Activated CD4-positive, CD25-positive, alpha-beta regulatory T cell (primary cell): ENCODE measurements at regions not wholly inside any gene's neighbourhood (a gene's known extent, or its start where the extent isn't known, plus 50 kb on each side); places are given as distances from the start of the nearest gene placed in this dataset.

Experiments
- DNase-seq, 4 experiments: peaks; one replicate each; lab custom pipeline; 2025; lab: John Stamatoyannopoulos, UW

GRCh38 chr17:77647531-77647930 is 311.0 kb upstream of the TNRC6C start:
- DNase-seq: no peak

- DNase-seq: no peak
These were observed 308.7 kb upstream of the TNRC6C start for GRCh38 chr17:77649717-77650211.

GRCh38 chr17:77651988-77652387 is 306.5 kb upstream of the TNRC6C start:
- DNase-seq: no peak

- DNase-seq: no peak
These were observed 304.2 kb upstream of the TNRC6C start for GRCh38 chr17:77654296-77654695.

- no peak for DNase-seq
These were observed 303.7 kb upstream of the TNRC6C start for GRCh38 chr17:77654850-77655249.

GRCh38 chr17:77656054-77656453 is 302.4 kb upstream of the TNRC6C start:
- DNase-seq: no peak

- no peak for DNase-seq
These were observed 300.7 kb upstream of the TNRC6C start for GRCh38 chr17:77657839-77658238.

- no peak for DNase-seq
These were observed 298.0 kb upstream of the TNRC6C start for GRCh38 chr17:77660524-77660923.

GRCh38 chr17:77662833-77663232 is 295.7 kb upstream of the TNRC6C start:
- no peak for DNase-seq

- DNase-seq: no peak
These were observed 294.3 kb upstream of the TNRC6C start for GRCh38 chr17:77664097-77664729.

GRCh38 chr17:77665833-77666232 is 292.7 kb upstream of the TNRC6C start:
- no peak for DNase-seq

GRCh38 chr17:77666462-77666861 is 292.0 kb upstream of the TNRC6C start:
- DNase-seq: no peak

GRCh38 chr17:77666881-77667395 is 291.6 kb upstream of the TNRC6C start:
- DNase-seq: peak in 2 of 4 experiments; percentile 14 to 25

GRCh38 chr17:77667478-77667877 is 291.0 kb upstream of the TNRC6C start:
- DNase-seq: no peak

- no peak for DNase-seq
These were observed 290.0 kb upstream of the TNRC6C start for GRCh38 chr17:77668518-77668917.

GRCh38 chr17:77670173-77670572 is 288.3 kb upstream of the TNRC6C start:
- DNase-seq: no peak

GRCh38 chr17:77674358-77674757 is 284.1 kb upstream of the TNRC6C start:
- DNase-seq: no peak

GRCh38 chr17:77675411-77675810 is 283.1 kb upstream of the TNRC6C start:
- no peak for DNase-seq

GRCh38 chr17:77675816-77676215 is 282.7 kb upstream of the TNRC6C start:
- no peak for DNase-seq

- no peak for DNase-seq
These were observed 282.3 kb upstream of the TNRC6C start for GRCh38 chr17:77676237-77676661.

- DNase-seq: no peak
These were observed 281.3 kb upstream of the TNRC6C start for GRCh38 chr17:77677211-77677610.

GRCh38 chr17:77677630-77678029 is 280.9 kb upstream of the TNRC6C start:
- no peak for DNase-seq

GRCh38 chr17:77679589-77679988 is 278.9 kb upstream of the TNRC6C start:
- no peak for DNase-seq

- no peak for DNase-seq
These were observed 276.6 kb upstream of the TNRC6C start for GRCh38 chr17:77681861-77682260.
